ENCODE measurements at regions not wholly inside any gene's neighbourhood (a gene's known extent, or its start where the extent isn't known, plus 50 kb on each side); places are given as distances from the start of the nearest gene placed in this dataset.

DNA sequence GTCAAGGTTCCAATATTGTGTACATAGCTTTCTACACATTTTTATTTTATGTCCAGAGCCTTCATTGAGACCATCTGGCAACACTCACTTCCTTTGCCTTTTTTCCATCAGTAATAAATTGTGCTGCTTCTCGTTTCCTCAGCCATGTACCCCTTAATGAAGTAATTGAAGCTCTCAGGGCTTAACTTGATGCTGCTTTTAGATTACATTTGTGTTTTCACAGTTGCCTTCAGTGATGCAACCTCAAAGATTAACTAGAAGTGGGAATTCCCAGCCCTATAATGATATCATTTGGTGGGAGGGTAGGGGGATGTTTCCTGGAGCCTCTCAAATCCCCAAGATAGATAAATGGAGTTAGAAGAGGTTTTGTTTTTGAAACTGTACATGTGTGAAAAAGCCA is 80.2 kb upstream of the KRR1 start:
- Histone ChIP-seq H4K20me1 (ENCODE audit: insufficient read depth) (no peaks in the 10 kb centered on the region), H3K9me2 (ENCODE audit: insufficient read depth, low read length) (no peaks in the 10 kb centered on the region), H3K27me3 (ENCODE audit: insufficient read depth, low read depth, low read length) (no peaks in the 10 kb centered on the region), H3K36me3 (ENCODE audit: insufficient read depth, low read length) (no peaks in the 10 kb centered on the region), H3K9ac (ENCODE audit: low read length) (no peak overlapping the region), H3K4me3 (ENCODE audit: low read length) (no peak overlapping the region), H2AFZ (ENCODE audit: low read depth, low read length) (no peak overlapping the region), H3K79me2 (replicated peaks; ENCODE audit: insufficient read depth, low read length) (no peaks in the 10 kb centered on the region), H3K9me3 (ENCODE audit: low read length) (no peaks in the 10 kb centered on the region), H3K27ac (ENCODE audit: low read length) (no peak overlapping the region), H3F3A (ENCODE audit: insufficient read depth, low read length, poor library complexity, severe bottlenecking) (no peaks in the 10 kb centered on the region), H3K4me2 (ENCODE audit: low read length) (no peak overlapping the region)
- no peak for TF ChIP-seq EZH2 (IDR thresholded peaks at IDR 0.05; ENCODE audit: borderline replicate concordance, insufficient read depth, low read length, poor library complexity, severe bottlenecking)
- no peak for TF ChIP-seq TAF1 (IDR thresholded peaks at IDR 0.05; ENCODE audit: low read depth)
- no peak for TF ChIP-seq POLR2AphosphoS5 (IDR thresholded peaks at IDR 0.05)
- TF ChIP-seq RAD21 (conservative IDR thresholded peaks at IDR 0.05) = no peak
- no peak for TF ChIP-seq SMC3 (conservative IDR thresholded peaks at IDR 0.05; ENCODE audit: poor library complexity)
- no peak for TF ChIP-seq EP300 (conservative IDR thresholded peaks at IDR 0.05; ENCODE audit: poor library complexity, severe bottlenecking)
- TF ChIP-seq REST (IDR thresholded peaks at IDR 0.05; ENCODE audit: borderline replicate concordance) = no peak
- TF ChIP-seq CTCF (IDR thresholded peaks at IDR 0.05; ENCODE audit: poor library complexity, severe bottlenecking) = no peak
- no peak for TF ChIP-seq MXI1 (conservative IDR thresholded peaks at IDR 0.05; ENCODE audit: poor library complexity, severe bottlenecking)

DNA sequence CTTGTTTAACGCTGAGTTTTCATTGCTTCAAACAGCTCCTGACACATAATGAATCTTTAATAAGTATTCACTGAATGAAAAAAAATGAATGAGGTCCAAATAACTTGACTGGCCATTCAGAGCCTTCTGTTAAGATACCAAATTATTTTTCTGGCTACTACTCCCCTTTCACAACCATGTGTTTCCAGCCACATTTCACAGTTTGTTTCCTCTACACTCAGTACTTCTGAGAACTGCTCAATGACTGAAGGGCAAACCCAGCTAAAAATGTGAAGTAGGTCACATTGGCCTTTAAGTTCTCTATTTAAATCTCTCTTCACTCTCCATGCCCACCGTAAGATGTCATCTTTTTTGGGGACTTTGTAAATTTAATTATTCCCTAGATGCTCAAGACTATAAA is 78.4 kb upstream of the KRR1 start:
- TF ChIP-seq CTCF (IDR thresholded peaks at IDR 0.05; ENCODE audit: poor library complexity, severe bottlenecking) = no peak
- no peak for TF ChIP-seq SMC3 (conservative IDR thresholded peaks at IDR 0.05; ENCODE audit: poor library complexity)
- TF ChIP-seq MXI1 (conservative IDR thresholded peaks at IDR 0.05; ENCODE audit: poor library complexity, severe bottlenecking) = no peak
- TF ChIP-seq REST (IDR thresholded peaks at IDR 0.05; ENCODE audit: borderline replicate concordance) = no peak
- no peak for TF ChIP-seq RAD21 (conservative IDR thresholded peaks at IDR 0.05)
- no peak for TF ChIP-seq POLR2AphosphoS5 (IDR thresholded peaks at IDR 0.05)
- TF ChIP-seq EZH2 (IDR thresholded peaks at IDR 0.05; ENCODE audit: borderline replicate concordance, insufficient read depth, low read length, poor library complexity, severe bottlenecking) = no peak
- no peak for TF ChIP-seq EP300 (conservative IDR thresholded peaks at IDR 0.05; ENCODE audit: poor library complexity, severe bottlenecking)
- TF ChIP-seq TAF1 (IDR thresholded peaks at IDR 0.05; ENCODE audit: low read depth) = no peak
- Histone ChIP-seq H3K4me2 (ENCODE audit: low read length) (no peak overlapping the region), H2AFZ (ENCODE audit: low read depth, low read length) (no peak overlapping the region)

More for the DNA sequence above, 78.4 kb upstream of the KRR1 start:
- Histone ChIP-seq H3K9ac (ENCODE audit: low read length) (no peak overlapping the region), H3K79me2 (replicated peaks; ENCODE audit: insufficient read depth, low read length) (no peaks in the 10 kb centered on the region), H3K36me3 (ENCODE audit: insufficient read depth, low read length) (no peaks in the 10 kb centered on the region), H4K20me1 (ENCODE audit: insufficient read depth) (no peaks in the 10 kb centered on the region), H3K27me3 (ENCODE audit: insufficient read depth, low read depth, low read length) (no peaks in the 10 kb centered on the region), H3K4me3 (ENCODE audit: low read length) (no peak overlapping the region), H3K9me3 (ENCODE audit: low read length) (no peaks in the 10 kb centered on the region), H3F3A (ENCODE audit: insufficient read depth, low read length, poor library complexity, severe bottlenecking) (no peaks in the 10 kb centered on the region), H3K9me2 (ENCODE audit: insufficient read depth, low read length) (no peaks in the 10 kb centered on the region), H3K27ac (ENCODE audit: low read length) (no peak overlapping the region)

All from neural cell (in vitro differentiated cells).